NCI-H2171 treated with DMSO at 0.1 percent for 48 hours (cell line): ENCODE measurements at regions not wholly inside any gene's neighbourhood (a gene's known extent, or its start where the extent isn't known, plus 50 kb on each side); places are given as distances from the start of the nearest gene placed in this dataset.

Experiments used
- DNase-seq: peaks from one replicate; lab custom pipeline; 2025; lab: John Stamatoyannopoulos, UW

GRCh38 chr4:24164797-24165196, 274.9 kb upstream of the PPARGC1A start:
- no peak for DNase-seq

GRCh38 chr4:24164054-24164693, 274.3 kb upstream of the PPARGC1A start:
- DNase-seq: no peak

- DNase-seq: no peak
Observed at GRCh38 chr4:24163314-24163713, 273.5 kb upstream of the PPARGC1A start.

- DNase-seq: no peak
Observed at GRCh38 chr4:24160358-24160757, 270.5 kb upstream of the PPARGC1A start.

- no peak for DNase-seq
Observed at GRCh38 chr4:24158031-24158430, 268.2 kb upstream of the PPARGC1A start.

GRCh38 chr4:24150034-24150433, 260.2 kb upstream of the PPARGC1A start:
- DNase-seq: no peak

GRCh38 chr4:24146127-24146526, 256.3 kb upstream of the PPARGC1A start:
- no peak for DNase-seq

GRCh38 chr4:24145591-24145990, 255.7 kb upstream of the PPARGC1A start:
- DNase-seq: no peak

- DNase-seq: no peak
Observed at GRCh38 chr4:24144381-24144780, 254.5 kb upstream of the PPARGC1A start.

- DNase-seq: no peak
Observed at GRCh38 chr4:24143741-24144140, 253.9 kb upstream of the PPARGC1A start.

GRCh38 chr4:24141836-24142235, 252.0 kb upstream of the PPARGC1A start:
- no peak for DNase-seq

- no peak for DNase-seq
Observed at GRCh38 chr4:24140892-24141291, 251.0 kb upstream of the PPARGC1A start.

- DNase-seq: no peak
Observed at GRCh38 chr4:24137671-24138601, 248.1 kb upstream of the PPARGC1A start.

GRCh38 chr4:24131954-24132673, 242.3 kb upstream of the PPARGC1A start:
- DNase-seq: no peak

GRCh38 chr4:24130637-24131036, 240.8 kb upstream of the PPARGC1A start:
- no peak for DNase-seq

GRCh38 chr4:24126776-24127175, 236.9 kb upstream of the PPARGC1A start:
- DNase-seq: no peak

- DNase-seq: no peak
Observed at GRCh38 chr4:24121395-24122175, 231.7 kb upstream of the PPARGC1A start.

GRCh38 chr4:24117975-24118374, 228.1 kb upstream of the PPARGC1A start:
- DNase-seq: no peak

GRCh38 chr4:24116107-24116506, 226.3 kb upstream of the PPARGC1A start:
- DNase-seq: no peak

- no peak for DNase-seq
Observed at GRCh38 chr4:24114919-24115500, 225.2 kb upstream of the PPARGC1A start.

GRCh38 chr4:24114444-24114843, 224.6 kb upstream of the PPARGC1A start:
- no peak for DNase-seq

- no peak for DNase-seq
Observed at GRCh38 chr4:24112466-24112865, 222.6 kb upstream of the PPARGC1A start.
